ENCODE measurements at regions not wholly inside any gene's neighbourhood (a gene's known extent, or its start where the extent isn't known, plus 50 kb on each side); places are given as distances from the start of the nearest gene placed in this dataset.

- no peak for DNase-seq
- Histone ChIP-seq H3K27ac (no peak overlapping the region), H3K36me3 (replicated peaks) (no peaks in the 10 kb centered on the region), H3K27me3 (replicated peaks) (no peaks in the 10 kb centered on the region), H3K4me3 (ENCODE audit: low read depth, low read length) (no peak overlapping the region)
- in situ Hi-C loops (cut with HindIII; ENCODE audit: low pct_ligation_motif_present, low sequenced_read_pairs), result no loop called here
- no peak for TF ChIP-seq CTCF (IDR thresholded peaks at IDR 0.05; ENCODE audit: low read depth, low read length, missing control alignments)
Observed at GRCh38 chr9:34823778-34824177, 113.8 kb upstream of the CCL21 start.

- in situ Hi-C loops (cut with HindIII; ENCODE audit: low pct_ligation_motif_present, low sequenced_read_pairs), result no loop called here
- H3K27ac ChIP-seq, result no peak overlapping the region
- no peak for DNase-seq
- no peak for TF ChIP-seq CTCF (IDR thresholded peaks at IDR 0.05; ENCODE audit: low read depth, low read length, missing control alignments)
- H3K4me3 ChIP-seq (ENCODE audit: low read depth, low read length), result no peak overlapping the region
- H3K27me3 ChIP-seq (replicated peaks), result peaks cover 18% of the 10 kb centered on the region
- H3K36me3 ChIP-seq (replicated peaks), result no peaks in the 10 kb centered on the region
Observed at GRCh38 chr9:34810187-34810524, 100.2 kb upstream of the CCL21 start.

GRCh38 chr9:34809504-34810186 lies 99.7 kb upstream of the CCL21 start:
- peak; percentile 65 for TF ChIP-seq CTCF (IDR thresholded peaks at IDR 0.05; ENCODE audit: low read depth, low read length, missing control alignments)
- Histone ChIP-seq H3K4me3 (ENCODE audit: low read depth, low read length) (no peak overlapping the region), H3K27ac (no peak overlapping the region), H3K27me3 (replicated peaks) (peaks cover 18% of the 10 kb centered on the region), H3K36me3 (replicated peaks) (no peaks in the 10 kb centered on the region)
- peak; percentile 1 for DNase-seq
- in situ Hi-C loops (cut with HindIII; ENCODE audit: low pct_ligation_motif_present, low sequenced_read_pairs), result no loop called here

GRCh38 chr9:34802916-34803315 lies 93.0 kb upstream of the CCL21 start:
- H3K27me3 ChIP-seq (replicated peaks), result no peaks in the 10 kb centered on the region
- TF ChIP-seq CTCF (IDR thresholded peaks at IDR 0.05; ENCODE audit: low read depth, low read length, missing control alignments), result no peak
- H3K36me3 ChIP-seq (replicated peaks), result no peaks in the 10 kb centered on the region
- H3K4me3 ChIP-seq (ENCODE audit: low read depth, low read length), result no peak overlapping the region
- no peak for DNase-seq
- in situ Hi-C loops (cut with HindIII; ENCODE audit: low pct_ligation_motif_present, low sequenced_read_pairs), result no loop called here
- no peak overlapping the region for H3K27ac ChIP-seq

- in situ Hi-C loops (cut with HindIII; ENCODE audit: low pct_ligation_motif_present, low sequenced_read_pairs), result no loop called here
- Histone ChIP-seq H3K27me3 (replicated peaks) (no peaks in the 10 kb centered on the region), H3K27ac (no peak overlapping the region), H3K4me3 (ENCODE audit: low read depth, low read length) (no peak overlapping the region), H3K36me3 (replicated peaks) (no peaks in the 10 kb centered on the region)
- no peak for DNase-seq
- no peak for TF ChIP-seq CTCF (IDR thresholded peaks at IDR 0.05; ENCODE audit: low read depth, low read length, missing control alignments)
Observed at GRCh38 chr9:34797367-34797766, 87.4 kb upstream of the CCL21 start.

- Histone ChIP-seq H3K4me3 (ENCODE audit: low read depth, low read length) (no peak overlapping the region), H3K27me3 (replicated peaks) (no peaks in the 10 kb centered on the region), H3K27ac (no peak overlapping the region), H3K36me3 (replicated peaks) (no peaks in the 10 kb centered on the region)
- TF ChIP-seq CTCF (IDR thresholded peaks at IDR 0.05; ENCODE audit: low read depth, low read length, missing control alignments), result no peak
- in situ Hi-C loops (cut with HindIII; ENCODE audit: low pct_ligation_motif_present, low sequenced_read_pairs), result no loop called here
- no peak for DNase-seq
Observed at GRCh38 chr9:34796924-34797323, 87.0 kb upstream of the CCL21 start.

All from brain microvascular endothelial cell (primary cell).